ENCODE measurements at regions not wholly inside any gene's neighbourhood (a gene's known extent, or its start where the extent isn't known, plus 50 kb on each side); places are given as distances from the start of the nearest gene placed in this dataset.
"Not testable (repeated sequence)": the region's sequence is repeated elsewhere in the genome, so short reads cannot be mapped to it uniquely, and the experiment has no call there.

DNA sequence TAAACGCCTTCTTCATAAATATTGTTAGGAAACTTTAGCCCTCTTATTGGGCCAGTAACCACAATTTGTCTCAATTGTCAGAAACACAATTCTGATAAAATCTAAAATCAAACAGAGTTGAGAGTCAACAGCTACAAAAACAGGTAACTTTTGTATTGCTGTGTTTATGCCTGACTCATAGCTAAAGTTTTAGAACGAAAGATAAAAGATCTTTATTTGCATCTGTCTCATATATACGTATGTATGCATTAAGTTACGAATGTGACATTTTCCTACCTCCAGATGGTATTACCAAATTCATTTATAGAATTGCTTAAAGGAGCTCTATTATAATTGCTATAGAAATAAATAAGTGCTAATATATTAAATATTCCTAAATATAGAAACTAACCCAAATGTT, 887.9 kb upstream of the NDST4 start:
- no peaks in the 10 kb centered on the region for H3K4me1 ChIP-seq
- no peak for DNase-seq
- H3K36me3 ChIP-seq: no peaks in the 10 kb centered on the region
- H3K9me3 ChIP-seq (replicated peaks): no peaks in the 10 kb centered on the region
- H3K27ac ChIP-seq: no peak overlapping the region
- H3K27me3 ChIP-seq: no peaks in the 10 kb centered on the region
- no peak overlapping the region for H3K4me3 ChIP-seq

GRCh38 chr4:115986573-115986972, 873.2 kb upstream of the NDST4 start:
- Histone ChIP-seq H3K36me3 (no peaks in the 10 kb centered on the region), H3K27me3 (no peaks in the 10 kb centered on the region), H3K4me3 (no peak overlapping the region), H3K9me3 (replicated peaks) (no peaks in the 10 kb centered on the region), H3K4me1 (no peaks in the 10 kb centered on the region), H3K27ac (no peak overlapping the region)
- DNase-seq: no peak

DNA sequence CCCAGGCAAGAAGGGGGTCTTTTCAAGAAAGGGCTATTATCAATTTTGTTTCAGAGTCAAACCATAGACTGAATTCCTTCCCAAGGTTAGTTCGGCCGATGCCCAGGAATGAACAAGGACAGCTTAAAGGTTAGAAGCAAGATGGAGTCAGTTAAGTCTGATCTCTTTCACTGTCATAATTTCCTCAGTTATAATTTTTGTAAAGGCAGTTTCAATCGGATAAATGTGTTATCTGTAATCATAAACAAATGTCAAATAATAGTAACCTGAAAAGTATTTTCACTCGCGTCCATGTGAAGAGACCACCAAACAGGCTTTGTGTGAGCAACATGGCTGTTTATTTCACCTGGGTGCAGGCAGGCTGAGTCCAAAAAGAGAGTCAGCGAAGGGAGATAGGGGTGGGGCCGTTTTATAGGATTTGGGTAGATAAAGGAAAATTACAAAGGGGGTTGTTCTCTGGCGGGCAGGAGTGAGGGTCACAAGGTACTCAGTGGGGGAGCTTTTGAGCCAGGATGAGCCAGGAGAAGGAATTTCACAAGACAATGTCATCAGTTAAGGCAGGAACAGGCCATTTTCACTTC, 862.1 kb upstream of the NDST4 start:
- DNase-seq; H3K36me3 ChIP-seq; H3K4me3 ChIP-seq; H3K27ac ChIP-seq; H3K9me3 ChIP-seq (replicated peaks); H3K4me1 ChIP-seq; H3K27me3 ChIP-seq: not testable (repeated sequence)

GRCh38 chr4:115973768-115974167, 860.3 kb upstream of the NDST4 start:
- no peaks in the 10 kb centered on the region for H3K9me3 ChIP-seq (replicated peaks)
- H3K4me3 ChIP-seq: no peak overlapping the region
- no peaks in the 10 kb centered on the region for H3K27me3 ChIP-seq
- H3K36me3 ChIP-seq: no peaks in the 10 kb centered on the region; the same call in 1 of the 2 replicates
- H3K27ac ChIP-seq: no peak overlapping the region
- no peaks in the 10 kb centered on the region for H3K4me1 ChIP-seq
- no peak for DNase-seq

GRCh38 chr4:115972967-115973366, 859.5 kb upstream of the NDST4 start:
- no peak for DNase-seq
- Histone ChIP-seq H3K27ac (no peak overlapping the region), H3K9me3 (replicated peaks) (no peaks in the 10 kb centered on the region), H3K4me1 (no peaks in the 10 kb centered on the region), H3K36me3 (no peaks in the 10 kb centered on the region; the same call in 1 of the 2 replicates), H3K27me3 (no peaks in the 10 kb centered on the region), H3K4me3 (no peak overlapping the region)

DNA sequence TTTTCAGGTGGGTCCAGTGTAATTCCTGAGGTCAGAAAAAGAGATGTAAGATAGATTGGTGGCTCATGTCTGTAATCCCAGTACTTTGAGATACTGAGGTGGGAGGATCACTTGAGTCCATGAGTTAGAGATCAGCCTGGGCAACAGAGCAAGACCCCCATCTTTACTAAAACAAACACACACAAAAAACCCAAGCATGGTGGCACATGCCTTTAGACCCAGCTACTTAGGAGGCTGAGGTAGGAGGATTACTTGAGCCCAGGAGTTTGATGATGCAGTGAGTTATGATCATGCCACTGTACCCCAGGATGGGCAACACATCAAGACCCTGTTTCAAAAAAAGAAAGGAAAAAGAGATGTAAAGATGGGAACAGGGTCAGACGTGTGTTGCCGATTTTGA, 857.4 kb upstream of the NDST4 start:
- Histone ChIP-seq H3K27ac (no peak overlapping the region), H3K9me3 (replicated peaks) (no peaks in the 10 kb centered on the region), H3K4me3 (no peak overlapping the region), H3K27me3 (no peaks in the 10 kb centered on the region), H3K36me3 (no peaks in the 10 kb centered on the region; the same call in 1 of the 2 replicates), H3K4me1 (no peaks in the 10 kb centered on the region)
- DNase-seq: no peak

DNA sequence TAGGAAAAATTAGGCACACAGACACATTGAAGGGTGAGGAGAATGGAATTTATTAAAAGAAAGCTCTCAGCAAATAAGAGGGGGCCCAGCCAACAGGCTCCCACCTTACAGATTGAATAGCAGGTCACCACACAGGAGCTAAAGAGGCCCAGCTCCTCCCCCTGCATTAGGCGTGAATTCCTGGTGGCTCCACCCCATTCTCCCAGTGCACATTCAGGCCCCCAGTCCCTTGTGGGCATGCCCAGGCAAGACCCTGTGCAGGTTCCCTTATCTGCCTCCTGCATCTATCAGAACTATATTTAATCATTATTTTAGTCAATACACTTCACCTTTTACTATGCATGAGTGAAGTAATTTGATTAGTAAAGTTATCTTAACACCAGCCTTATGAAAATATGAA, 856.3 kb upstream of the NDST4 start:
- H3K4me3 ChIP-seq: no peak overlapping the region
- H3K4me1 ChIP-seq: no peaks in the 10 kb centered on the region
- no peaks in the 10 kb centered on the region for H3K9me3 ChIP-seq (replicated peaks)
- H3K27ac ChIP-seq: no peak overlapping the region
- no peak for DNase-seq
- no peaks in the 10 kb centered on the region for H3K27me3 ChIP-seq
- H3K36me3 ChIP-seq: no peaks in the 10 kb centered on the region; the same call in 1 of the 2 replicates

DNA sequence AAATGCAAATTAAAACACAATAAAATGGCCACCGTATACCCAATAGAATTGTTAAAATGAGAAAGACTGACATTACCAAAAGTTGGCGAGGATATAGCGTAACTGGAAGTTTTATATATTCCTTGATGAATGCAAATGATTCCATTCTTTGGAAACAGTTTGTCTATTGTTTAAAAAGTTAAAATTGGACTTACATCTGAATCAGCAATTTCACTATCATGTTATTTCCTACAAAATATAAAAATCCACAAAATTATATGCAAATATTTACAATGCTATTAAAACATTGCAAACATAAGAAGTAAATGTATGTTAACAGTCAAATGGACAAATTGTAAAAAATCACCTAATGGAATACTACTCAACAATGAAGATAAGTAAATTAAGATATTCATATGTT, 852.2 kb upstream of the NDST4 start:
- H3K36me3 ChIP-seq: no peaks in the 10 kb centered on the region
- no peaks in the 10 kb centered on the region for H3K9me3 ChIP-seq (replicated peaks)
- no peak overlapping the region for H3K4me3 ChIP-seq
- no peak overlapping the region for H3K27ac ChIP-seq
- no peaks in the 10 kb centered on the region for H3K27me3 ChIP-seq
- no peaks in the 10 kb centered on the region for H3K4me1 ChIP-seq
- DNase-seq: no peak

- H3K9me3 ChIP-seq (replicated peaks); H3K27ac ChIP-seq; H3K4me3 ChIP-seq; H3K36me3 ChIP-seq; H3K4me1 ChIP-seq; H3K27me3 ChIP-seq; DNase-seq: not testable (repeated sequence)
These were observed 842.8 kb upstream of the NDST4 start for GRCh38 chr4:115956054-115956796.

GRCh38 chr4:115950806-115951205, 837.4 kb upstream of the NDST4 start:
- Histone ChIP-seq H3K36me3 (no peaks in the 10 kb centered on the region), H3K9me3 (replicated peaks) (no peaks in the 10 kb centered on the region), H3K4me1 (no peaks in the 10 kb centered on the region), H3K27ac (no peak overlapping the region), H3K4me3 (no peak overlapping the region), H3K27me3 (no peaks in the 10 kb centered on the region)
- no peak for DNase-seq

- not testable (repeated sequence) for H3K27me3 ChIP-seq; H3K4me3 ChIP-seq; H3K4me1 ChIP-seq; H3K27ac ChIP-seq; H3K9me3 ChIP-seq (replicated peaks); H3K36me3 ChIP-seq; DNase-seq
These were observed 836.7 kb upstream of the NDST4 start for GRCh38 chr4:115949974-115950743.

DNA sequence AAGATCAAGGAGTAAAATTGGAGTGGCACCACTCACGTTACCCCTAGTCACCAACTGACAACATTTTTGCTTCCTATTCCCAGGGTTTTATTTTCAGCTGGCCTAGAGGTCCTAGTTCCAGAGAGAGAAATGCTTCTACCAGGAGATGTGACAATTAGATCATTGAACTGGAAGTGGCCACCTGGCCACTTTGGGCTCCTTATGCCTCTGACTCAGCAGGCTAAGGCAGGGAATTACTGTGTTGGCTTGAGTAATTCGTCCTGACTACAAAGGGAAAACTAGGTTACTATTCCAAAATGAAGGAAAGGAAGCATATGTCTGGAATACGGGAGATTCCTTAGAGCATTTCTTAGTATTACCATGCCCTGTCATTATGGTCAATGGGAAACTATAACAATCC, 831.6 kb upstream of the NDST4 start:
- Histone ChIP-seq H3K4me1 (no peaks in the 10 kb centered on the region), H3K36me3 (no peaks in the 10 kb centered on the region), H3K9me3 (replicated peaks) (peaks cover 5% of the 10 kb centered on the region; the same call in 1 of the 2 replicates), H3K4me3 (no peak overlapping the region), H3K27me3 (no peaks in the 10 kb centered on the region), H3K27ac (no peak overlapping the region)
- no peak for DNase-seq

- H3K4me3 ChIP-seq: no peak overlapping the region
- H3K27me3 ChIP-seq: no peaks in the 10 kb centered on the region
- H3K27ac ChIP-seq: no peak overlapping the region
- peak; percentile 17 to 20 for DNase-seq
- H3K9me3 ChIP-seq (replicated peaks): peaks cover 5% of the 10 kb centered on the region; the same call in 1 of the 2 replicates
- H3K36me3 ChIP-seq: no peaks in the 10 kb centered on the region
- no peaks in the 10 kb centered on the region for H3K4me1 ChIP-seq
These were observed 830.9 kb upstream of the NDST4 start for GRCh38 chr4:115944146-115944905.

GRCh38 chr4:115938764-115939443, 825.5 kb upstream of the NDST4 start:
- H3K27me3 ChIP-seq: no peaks in the 10 kb centered on the region
- no peak overlapping the region for H3K27ac ChIP-seq
- no peaks in the 10 kb centered on the region for H3K36me3 ChIP-seq
- no peak for DNase-seq
- H3K4me3 ChIP-seq: no peak overlapping the region
- no peaks in the 10 kb centered on the region; the same call in 1 of the 2 replicates for H3K9me3 ChIP-seq (replicated peaks)
- H3K4me1 ChIP-seq: no peaks in the 10 kb centered on the region

Measured in SJCRH30 (cell line).